ENCODE measurements at regions not wholly inside any gene's neighbourhood (a gene's known extent, or its start where the extent isn't known, plus 50 kb on each side); places are given as distances from the start of the nearest gene placed in this dataset.

DNA sequence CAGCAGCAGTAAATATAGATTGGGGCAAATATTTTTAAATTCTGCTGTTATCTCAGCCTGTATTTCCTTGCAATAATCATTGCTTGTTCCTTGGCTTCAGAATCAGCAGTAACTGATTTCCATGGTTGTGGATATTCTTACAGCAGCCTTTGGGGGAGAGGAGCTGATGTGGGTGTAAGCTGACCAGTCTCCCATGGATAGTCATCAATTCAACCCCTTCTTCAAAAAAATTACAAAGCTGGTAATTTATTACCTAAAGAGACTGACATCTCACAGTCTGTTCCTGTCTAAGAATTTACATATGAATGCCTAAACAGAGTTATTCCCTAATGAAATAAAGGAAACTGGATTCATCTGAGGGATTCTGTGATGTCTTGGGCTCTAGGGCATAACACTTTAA lies 103.1 kb upstream of the CABCOCO1 start (continued):
- TF ChIP-seq SIX5 (IDR thresholded peaks at IDR 0.05; ENCODE audit: low read depth, low read length) (no peak), TEAD4 (IDR thresholded peaks at IDR 0.05; ENCODE audit: low read depth, low read length) (no peak), KDM1A (IDR thresholded peaks at IDR 0.05; ENCODE audit: borderline replicate concordance, low read length) (no peak), SP4 (IDR thresholded peaks at IDR 0.05; ENCODE audit: low read length) (no peak), TAF1 (IDR thresholded peaks at IDR 0.05; ENCODE audit: low read depth, low read length) (no peak), NRF1 (IDR thresholded peaks at IDR 0.05; ENCODE audit: low read depth, low read length) (no peak)

All from H1 (cell line).